HG02884 (cell line): ENCODE measurements at regions not wholly inside any gene's neighbourhood (a gene's known extent, or its start where the extent isn't known, plus 50 kb on each side); places are given as distances from the start of the nearest gene placed in this dataset.

Experiments
- ATAC-seq: cut with Tn5 transposase; IDR thresholded peaks from one replicate; pipeline ENCODE4 v1.9.1; 2021; ENCODE audit warnings: mild to moderate bottlenecking, moderate library complexity; ENCODE audit not compliant: unreplicated experiment

DNA sequence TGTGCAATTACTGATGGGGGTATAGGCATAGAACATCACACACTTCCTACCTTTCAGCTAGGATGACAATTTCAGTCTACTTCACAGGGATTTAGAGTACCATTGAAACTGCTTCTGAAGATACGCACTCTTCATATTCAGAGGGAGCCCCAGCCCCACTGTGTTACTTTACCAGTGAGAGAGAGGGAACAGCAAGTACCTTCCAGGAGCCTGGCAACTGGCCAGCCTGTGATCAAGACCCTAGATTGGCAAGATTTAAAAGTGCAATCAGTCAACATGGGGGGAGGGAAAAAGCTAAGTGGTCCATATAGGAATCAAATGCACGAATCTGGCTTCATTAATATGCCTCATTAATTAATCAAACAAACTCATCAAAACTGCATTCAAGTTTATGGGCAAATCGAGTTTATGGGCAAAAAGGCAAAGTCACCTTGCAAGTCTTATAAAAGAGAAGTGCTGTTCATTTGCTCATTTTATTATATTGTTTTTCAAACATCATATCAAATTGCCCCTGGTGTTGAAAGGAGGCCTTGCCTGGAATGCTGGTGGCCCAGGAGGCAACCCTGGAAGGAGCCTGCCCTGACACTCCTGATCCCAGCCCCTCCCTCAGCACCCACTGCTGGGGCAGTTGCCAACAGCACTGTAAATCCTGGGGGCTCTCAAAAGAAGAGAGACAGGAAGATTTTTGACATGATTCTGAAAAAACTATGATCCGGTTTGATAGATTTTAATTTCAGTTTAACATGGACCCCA is 184.9 kb upstream of the DPT start:
- ATAC-seq, result no peak

DNA sequence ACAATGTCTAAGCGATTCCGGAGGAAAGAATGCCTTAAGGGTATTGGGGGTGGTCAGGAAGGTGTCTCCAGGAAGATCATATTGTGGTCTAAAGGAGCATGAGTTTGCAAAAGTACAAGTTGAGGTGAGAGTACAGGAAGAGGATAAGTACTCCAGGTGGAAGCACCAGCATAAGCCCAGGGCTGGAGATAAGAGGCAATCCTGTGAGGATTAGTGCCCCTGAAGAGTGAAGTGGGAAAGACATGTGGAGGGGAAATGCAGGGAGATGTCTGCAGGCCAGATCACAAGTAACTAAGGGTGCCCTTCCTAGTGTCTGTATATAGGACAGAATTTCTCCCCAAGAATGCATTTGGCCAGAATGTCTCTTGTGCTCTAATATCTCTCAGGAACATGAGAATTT is 188.3 kb upstream of the DPT start:
- ATAC-seq, result no peak

DNA sequence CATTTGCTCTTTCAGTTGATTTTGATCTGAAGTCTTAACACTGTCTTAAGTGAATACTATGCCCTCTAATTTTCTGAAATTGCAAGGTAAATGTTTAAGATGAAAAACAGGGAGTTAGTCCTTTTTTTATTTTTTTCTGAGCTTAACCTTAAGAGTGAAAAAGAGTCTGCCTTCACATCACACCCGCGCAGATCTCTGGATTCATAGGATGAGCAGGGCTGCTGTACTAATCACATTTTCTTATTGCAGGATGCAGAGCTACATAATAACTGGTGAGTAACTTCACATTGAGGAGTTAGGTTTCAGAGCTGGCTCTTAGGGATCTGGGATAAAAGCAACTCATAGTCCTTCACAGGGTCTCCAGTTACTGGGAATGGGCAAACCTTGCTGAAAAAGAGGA is 188.7 kb upstream of the ATP1B1 start:
- no peak for ATAC-seq

DNA sequence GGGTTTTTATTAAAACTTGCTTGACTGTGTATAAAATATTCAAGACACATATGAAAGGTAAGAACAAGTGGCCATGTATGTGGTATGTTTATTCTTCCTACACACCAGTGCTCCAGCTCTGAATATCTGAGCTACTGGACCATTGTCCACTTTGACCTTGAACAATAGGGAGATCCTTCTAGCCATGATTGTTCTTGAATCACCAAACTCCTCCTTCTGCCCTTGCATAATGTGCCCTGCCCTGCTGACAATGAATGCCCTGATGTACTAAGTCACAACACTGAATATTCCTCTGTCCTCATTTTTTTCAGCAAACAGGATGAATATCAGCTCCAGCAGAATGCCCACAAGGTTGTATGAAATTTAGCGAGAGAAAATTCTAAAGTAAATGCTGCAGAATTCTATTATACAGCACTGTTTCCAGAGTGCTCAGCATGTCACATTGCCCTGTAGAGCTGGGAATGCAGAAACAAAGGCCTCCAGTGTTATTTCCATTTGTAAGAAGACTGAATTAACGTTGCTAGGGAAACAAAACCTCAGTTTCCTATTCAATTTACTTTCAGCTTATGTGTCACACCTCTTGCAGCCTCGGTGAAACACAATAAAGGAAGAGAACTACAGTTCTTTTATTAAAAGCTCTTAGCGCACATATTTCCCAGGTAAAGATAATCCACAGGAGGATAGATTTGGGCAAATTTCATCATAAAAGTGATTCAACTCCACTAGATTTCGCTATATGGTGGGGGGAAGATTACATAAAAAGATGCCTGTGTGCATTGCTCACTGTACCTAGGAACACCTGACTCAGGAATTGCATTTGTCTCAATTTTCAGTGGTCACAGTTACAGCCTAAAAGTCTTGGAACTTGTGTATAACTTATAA is 187.4 kb upstream of the ATP1B1 start:
- ATAC-seq, result no peak

DNA sequence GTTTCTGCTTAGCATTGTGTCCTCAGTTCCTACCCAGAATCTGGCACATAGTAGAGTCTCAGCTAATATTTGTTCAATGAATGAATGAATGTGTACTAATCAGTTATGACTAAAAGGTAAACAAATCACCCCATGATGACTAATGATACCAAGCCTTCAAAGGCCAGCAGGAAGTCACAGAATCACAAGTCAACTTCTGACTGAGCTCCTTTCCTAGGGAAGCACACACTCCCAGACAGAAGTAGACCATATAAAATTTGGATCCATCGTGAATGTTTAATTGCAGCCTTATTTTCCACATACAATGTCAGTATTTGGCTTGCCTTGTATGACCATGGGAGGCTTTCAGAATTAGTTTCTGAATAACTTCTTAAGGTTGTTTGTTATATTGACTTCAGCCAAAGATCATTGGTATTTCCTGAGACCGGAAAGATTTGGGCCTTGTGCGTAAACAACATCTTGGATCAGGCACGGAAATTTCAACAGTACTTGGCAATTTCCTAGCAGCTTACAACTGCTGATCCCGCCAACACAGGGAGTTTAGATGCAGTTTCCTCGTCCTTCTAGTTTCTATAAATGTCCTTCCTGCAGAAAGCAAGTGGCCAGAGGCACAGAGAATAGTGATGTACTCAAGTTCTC is 185.9 kb upstream of the ATP1B1 start:
- ATAC-seq, result no peak

DNA sequence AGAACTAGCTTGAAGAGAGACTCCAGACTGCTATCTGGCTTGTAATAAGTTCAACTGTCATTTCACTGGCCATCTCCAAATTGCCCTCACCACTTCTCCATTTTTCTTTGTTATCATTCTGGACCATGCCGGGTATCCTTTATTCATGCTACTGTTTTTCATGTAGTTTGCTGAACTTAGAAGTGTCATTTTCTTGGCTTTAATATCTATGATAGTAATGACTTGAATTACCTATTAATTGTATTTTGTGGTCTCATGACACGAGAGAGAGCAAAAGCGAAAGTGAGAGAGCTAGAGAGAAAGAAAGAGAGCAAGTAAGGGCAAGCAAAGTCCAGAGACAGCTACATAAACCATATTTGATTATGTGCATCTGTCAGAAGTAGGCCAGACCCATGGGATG is 184.9 kb upstream of the ATP1B1 start:
- ATAC-seq, result no peak

DNA sequence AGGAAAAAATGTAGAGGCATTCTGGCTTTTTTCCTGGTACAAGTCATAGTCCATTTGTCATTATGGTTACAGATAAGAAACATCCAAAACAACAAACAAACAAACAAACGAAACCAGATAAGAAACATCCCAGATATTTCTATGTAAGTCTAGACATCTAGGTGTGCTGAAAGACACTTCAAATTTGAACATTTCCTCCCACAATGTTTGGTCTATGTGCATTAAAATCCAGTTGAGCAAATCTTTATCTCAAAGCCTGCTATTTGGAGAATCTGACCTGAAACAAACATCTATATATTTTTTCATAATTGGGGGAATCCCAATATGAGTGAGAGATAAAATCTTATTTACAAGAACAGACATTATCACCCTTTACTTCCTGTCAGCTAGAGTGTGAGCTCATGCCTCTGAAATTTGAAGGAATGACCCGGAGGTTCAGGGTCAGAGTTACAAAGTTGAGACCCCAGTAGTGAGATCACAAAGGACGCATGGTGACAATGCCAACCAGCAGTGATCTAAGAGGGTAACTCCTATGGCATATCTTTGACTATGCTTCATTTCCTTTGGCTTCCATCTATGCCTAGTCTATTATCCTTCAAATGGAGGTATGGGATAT is 182.9 kb upstream of the ATP1B1 start:
- no peak for ATAC-seq

DNA sequence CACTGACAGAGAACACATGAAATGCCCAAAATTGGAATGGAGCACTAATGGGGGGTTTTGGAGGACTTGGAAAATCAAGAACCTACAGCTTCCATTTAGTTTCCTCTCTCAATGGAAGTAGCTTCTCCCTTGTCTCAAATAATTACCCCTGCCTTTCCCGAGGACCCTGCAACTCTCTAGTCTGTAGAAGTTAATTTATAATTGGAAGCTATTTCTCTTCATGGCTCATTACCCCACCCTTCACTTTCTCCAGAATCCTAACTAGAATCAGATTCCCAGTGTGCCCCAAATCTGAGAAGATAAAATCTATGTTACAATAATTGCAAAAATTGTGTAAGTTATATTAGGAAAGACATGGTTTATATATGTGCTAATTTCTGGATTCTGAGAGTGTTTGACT is 181.5 kb upstream of the ATP1B1 start:
- no peak for ATAC-seq

DNA sequence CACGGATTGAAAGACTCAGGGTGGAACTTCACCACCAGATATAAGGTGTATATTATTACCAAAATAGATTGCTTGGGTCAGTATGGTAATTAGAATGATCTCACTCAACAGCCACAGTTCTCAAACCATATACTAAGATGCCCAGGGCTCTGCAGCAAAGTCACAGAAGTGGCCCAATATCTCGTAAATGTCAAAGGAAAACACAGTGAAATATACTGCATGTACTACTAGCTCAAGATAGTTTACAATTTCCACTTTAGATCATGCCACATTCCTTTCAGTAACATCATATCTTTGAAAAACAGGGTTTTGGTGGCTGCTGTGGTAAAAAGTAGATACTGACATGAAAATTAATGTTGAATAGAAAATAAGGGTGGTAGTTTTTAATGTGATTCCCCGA is 180.3 kb upstream of the ATP1B1 start:
- ATAC-seq, result no peak

DNA sequence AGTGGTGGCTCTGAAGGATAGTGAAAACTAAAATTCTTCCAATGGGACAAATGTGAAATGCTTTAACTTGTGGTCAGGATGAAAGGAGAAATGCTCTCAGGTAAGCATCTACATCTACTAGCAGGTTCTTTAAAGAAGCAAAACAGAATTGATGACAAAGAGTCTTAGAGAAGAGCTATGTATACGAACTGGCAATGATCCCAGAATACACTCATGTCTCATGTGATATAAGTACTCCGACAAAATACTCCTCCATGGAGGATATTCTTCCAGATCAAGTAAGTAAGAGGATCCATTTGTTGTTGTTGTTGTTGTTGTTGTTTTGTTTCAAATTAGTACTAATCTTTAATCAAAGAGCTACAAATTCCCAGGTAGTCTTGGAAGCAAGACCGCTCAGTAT is 174.0 kb upstream of the ATP1B1 start:
- no peak for ATAC-seq

DNA sequence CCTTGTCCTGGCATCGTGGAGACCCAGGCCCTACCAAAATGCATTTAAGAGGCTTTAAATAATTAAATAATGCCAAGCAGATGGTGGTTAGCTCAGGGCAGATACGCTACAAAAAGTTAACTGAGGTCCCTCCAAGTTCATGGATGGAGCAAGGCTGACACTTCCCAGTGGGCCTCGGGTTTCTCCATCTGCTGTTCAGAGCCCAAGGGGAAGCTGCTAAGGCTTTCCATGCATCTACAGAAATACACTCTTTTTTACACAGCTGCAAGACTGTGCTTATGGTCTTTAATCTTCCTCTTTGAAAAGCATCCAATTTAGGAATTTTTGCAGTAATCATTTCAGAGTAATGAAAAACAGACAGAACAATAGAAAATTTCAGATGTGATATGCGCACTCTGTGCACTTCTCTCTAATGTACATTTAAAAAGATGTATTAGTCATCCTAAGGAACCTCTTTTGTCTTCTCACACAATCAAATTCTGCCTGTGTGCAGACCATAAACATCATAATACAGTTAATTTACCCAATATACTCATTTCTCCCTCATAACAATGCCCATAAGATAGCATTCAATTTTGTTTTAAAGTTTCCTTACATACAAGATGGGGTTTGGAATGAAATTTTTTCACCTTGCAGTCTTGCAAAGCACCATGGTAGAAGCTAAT is 173.2 kb upstream of the ATP1B1 start:
- ATAC-seq, result no peak

DNA sequence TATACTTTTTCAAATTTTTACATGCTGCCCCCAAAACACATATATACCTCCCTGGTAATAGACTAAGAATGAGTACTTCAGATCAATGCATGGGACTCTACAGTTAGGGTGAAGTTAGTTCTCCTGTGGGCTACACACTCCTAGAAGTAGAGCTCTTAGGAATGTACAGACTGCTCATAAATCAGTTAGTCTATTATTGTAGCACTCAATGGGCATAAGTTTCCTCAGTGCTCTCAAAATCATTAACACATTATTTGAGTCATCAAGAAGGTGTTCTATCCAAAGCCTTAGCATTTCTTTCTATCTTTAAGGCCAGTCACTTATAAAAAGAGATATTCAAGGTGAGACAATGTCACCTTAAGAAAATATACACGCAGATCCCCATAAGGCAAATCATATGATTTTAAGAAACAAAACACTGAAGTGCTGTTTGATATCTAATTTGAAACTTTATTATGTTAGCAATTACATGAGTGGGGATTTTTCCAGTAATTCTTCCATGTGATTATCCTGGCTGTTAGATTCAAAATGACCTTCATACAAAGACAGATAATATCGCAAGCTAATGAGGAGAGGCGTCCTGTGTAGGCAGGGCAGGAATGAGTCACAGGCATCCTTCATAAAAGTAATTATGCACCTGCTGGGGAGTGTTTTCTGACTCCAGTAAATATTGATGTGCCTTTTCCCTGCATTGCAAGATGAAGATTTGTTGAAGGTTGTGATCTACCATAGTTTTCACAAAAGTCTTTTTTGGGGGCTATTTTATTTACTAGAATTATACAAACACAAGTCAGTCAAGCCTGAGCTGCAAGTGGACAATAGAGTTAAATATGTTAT is 167.2 kb upstream of the ATP1B1 start:
- no peak for ATAC-seq

DNA sequence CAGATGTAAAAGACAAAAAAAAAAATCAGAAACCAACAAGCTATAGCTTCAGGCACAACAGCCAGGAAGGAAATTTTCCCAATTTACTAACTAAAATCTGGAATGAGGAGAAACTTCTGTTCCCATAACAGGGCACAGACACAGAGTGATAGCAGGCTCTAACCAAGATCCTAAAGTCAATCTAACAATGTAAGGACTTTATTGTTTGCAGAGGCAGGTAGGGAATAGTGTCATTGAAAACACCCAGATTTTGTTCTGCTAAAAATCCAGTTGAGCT is 166.6 kb upstream of the ATP1B1 start:
- ATAC-seq, result no peak

DNA sequence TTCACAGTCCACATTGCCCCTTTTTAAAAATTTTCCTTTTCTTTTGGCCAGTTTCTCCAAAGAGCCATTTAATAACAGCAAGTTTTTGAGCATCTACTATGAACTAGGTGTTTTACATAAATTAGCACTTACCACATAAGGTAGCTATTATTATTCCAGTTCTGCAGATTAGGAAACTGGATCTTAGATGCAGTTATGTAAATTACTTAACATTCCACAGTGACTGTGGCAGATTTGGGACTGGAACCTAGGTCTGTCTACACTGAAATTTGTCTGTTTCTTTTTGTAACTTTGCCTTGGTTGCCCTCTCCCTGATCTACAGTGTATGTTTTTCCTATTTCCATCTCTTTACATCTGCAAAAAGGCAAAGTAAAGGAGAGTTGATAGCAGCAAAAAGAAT is 164.8 kb upstream of the ATP1B1 start:
- ATAC-seq, result no peak

DNA sequence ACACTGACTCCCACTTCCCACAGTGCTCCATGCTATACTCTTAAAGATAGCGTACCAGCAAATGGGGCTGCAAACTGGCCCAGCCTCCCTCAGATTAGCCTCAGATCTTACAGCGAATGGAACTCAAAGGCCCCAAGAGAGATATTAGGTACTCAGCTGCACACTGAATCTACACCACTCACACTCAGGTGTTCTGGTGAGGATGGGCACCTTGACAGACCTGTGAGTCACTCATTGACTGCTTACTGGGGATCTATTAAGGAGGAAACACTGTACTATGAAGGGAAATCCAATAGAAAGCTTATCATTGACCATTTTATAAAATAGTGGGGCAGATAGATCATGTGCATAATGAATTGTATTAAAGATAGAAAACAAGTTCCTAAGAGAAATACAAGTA is 164.3 kb upstream of the ATP1B1 start:
- no peak for ATAC-seq

DNA sequence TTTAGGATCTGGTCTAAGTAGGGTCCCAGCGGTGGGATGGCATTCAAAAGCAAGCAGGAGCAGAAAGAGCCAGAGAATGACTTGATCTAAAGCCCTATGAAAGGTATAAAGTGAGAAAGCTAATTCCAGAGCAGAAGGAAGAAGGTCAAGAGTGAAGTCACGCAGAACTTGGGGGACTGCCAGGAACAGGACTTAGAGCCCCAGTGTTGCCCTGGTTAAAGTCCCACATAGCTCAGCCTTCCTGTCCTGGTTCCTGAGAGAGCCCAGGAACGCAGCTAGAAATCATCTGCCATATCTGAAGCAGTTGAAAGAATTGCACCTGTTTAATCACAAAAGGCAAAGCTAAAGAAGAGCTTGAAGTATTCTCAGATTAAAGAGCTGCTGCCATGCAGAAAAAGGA is 160.6 kb upstream of the ATP1B1 start:
- ATAC-seq, result no peak

DNA sequence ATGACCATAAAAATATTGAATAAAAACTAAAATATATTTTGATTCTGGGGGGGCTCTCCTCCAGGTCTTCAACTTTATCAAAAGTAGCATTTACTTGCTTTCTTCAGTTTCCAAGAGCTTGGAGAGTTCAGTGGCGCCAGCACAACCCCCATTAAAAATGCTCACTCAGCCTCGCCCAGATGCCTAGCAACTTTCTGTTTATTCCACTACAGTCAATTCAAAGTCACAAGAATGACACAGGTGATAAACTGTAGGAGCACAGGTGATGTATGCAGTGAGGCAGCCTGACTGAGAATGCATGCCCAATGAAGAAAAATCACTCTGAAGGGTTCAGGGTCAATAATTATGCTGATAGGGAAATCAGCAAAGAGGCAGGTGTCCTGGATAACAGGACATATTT is 159.4 kb upstream of the ATP1B1 start:
- no peak for ATAC-seq

DNA sequence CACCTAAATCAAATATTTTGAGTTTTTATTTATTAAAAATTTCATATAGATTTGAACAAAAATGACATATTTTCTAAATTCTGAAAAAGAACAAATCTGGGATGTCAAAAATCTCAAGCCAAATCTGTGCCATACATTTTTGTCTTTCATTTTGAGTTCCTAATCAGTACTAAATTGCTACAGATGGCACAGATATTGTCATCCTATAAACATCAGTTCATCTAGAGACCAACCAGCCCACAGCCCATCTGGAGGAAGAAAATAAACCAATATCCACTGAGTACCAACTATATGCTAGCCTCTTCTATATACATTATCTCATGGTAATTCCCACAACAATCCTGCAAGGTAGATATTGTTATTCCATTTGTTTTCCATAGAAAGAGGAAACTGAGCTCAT is 156.8 kb upstream of the ATP1B1 start:
- no peak for ATAC-seq

DNA sequence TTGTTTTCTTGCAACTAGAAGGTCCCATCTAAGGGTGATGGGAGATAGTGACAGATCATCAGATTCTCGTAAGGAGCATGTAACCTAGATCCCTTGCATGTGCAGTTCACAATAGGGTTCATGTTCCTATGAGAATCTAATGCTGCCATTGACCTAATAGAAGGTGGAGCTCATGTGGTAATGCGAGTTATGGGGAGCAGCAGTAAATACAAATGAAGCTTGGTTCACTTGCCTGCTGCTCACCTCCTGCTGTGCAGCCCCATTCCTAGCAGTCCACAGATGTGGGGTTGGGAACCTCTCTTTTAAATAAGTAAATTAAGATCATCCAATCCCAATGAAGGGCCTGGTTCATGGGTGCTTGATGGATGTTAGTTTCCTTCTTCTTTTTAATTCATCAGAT is 148.7 kb upstream of the ATP1B1 start:
- no peak for ATAC-seq

DNA sequence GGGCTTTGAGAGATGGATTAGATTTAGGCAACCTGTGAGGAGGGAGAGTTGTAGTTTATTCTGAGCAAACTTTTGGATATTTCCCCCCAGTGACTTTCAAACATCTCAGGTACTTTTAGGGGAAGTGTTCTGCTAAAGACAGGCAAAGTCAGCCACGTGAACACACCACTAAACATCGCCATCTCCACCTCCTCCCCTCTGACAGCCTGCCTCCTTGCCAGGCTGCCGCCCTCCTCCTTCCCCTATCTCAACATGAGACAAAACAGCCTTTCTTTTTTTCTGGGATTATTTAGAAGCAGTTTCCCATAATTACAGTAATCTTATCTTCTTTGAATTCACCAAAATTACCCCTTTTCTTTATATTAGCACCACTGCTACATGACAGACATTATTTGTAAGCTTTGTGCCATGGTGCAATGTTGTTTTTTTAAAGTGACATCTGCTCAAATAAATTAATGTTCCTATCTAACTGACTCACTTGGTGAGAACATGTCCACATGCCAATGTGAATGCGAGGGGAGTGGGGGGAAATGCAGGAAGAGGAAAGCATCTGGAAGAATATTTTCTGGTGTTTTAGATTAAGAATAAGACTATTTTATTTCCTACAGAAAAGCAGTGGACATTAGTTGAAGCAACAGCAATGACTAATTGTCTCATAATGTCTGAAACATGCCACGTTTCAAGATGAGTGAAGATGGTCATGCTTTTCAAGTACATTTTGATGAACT is 147.8 kb upstream of the ATP1B1 start:
- ATAC-seq, result no peak
